ENCODE measurements at regions not wholly inside any gene's neighbourhood (a gene's known extent, or its start where the extent isn't known, plus 50 kb on each side); places are given as distances from the start of the nearest gene placed in this dataset.

GRCh38 chr4:188275686-188276085 lies 136.4 kb downstream of the TRIML1 start:
- no peak for DNase-seq (ENCODE audit: low read depth)
- no peak overlapping the region for H3K4me3 ChIP-seq (ENCODE audit: control insufficient read depth, low read depth, low read length)
- TF ChIP-seq CTCF (conservative IDR thresholded peaks at IDR 0.05; ENCODE audit: control insufficient read depth, insufficient read depth, low read depth, low read length), result no peak

GRCh38 chr4:188279184-188279583 lies 139.9 kb downstream of the TRIML1 start:
- DNase-seq (ENCODE audit: low read depth), result no peak
- no peak for TF ChIP-seq CTCF (conservative IDR thresholded peaks at IDR 0.05; ENCODE audit: control insufficient read depth, insufficient read depth, low read depth, low read length)
- no peak overlapping the region for H3K4me3 ChIP-seq (ENCODE audit: control insufficient read depth, low read depth, low read length)

- DNase-seq (ENCODE audit: low read depth), result no peak
- no peak for TF ChIP-seq CTCF (conservative IDR thresholded peaks at IDR 0.05; ENCODE audit: control insufficient read depth, insufficient read depth, low read depth, low read length)
- H3K4me3 ChIP-seq (ENCODE audit: control insufficient read depth, low read depth, low read length), result no peak overlapping the region
These were observed 143.4 kb downstream of the TRIML1 start for GRCh38 chr4:188282471-188283232.

GRCh38 chr4:188287169-188287894 lies 148.1 kb downstream of the TRIML1 start:
- TF ChIP-seq CTCF (conservative IDR thresholded peaks at IDR 0.05; ENCODE audit: control insufficient read depth, insufficient read depth, low read depth, low read length), result no peak
- H3K4me3 ChIP-seq (ENCODE audit: control insufficient read depth, low read depth, low read length), result no peak overlapping the region
- DNase-seq (ENCODE audit: low read depth), result no peak

- H3K4me3 ChIP-seq (ENCODE audit: control insufficient read depth, low read depth, low read length), result no peak overlapping the region
- no peak for DNase-seq (ENCODE audit: low read depth)
- no peak for TF ChIP-seq CTCF (conservative IDR thresholded peaks at IDR 0.05; ENCODE audit: control insufficient read depth, insufficient read depth, low read depth, low read length)
These were observed 150.4 kb downstream of the TRIML1 start for GRCh38 chr4:188289531-188290125.

GRCh38 chr4:188295899-188296298 lies 156.7 kb downstream of the TRIML1 start:
- H3K4me3 ChIP-seq (ENCODE audit: control insufficient read depth, low read depth, low read length), result no peak overlapping the region
- TF ChIP-seq CTCF (conservative IDR thresholded peaks at IDR 0.05; ENCODE audit: control insufficient read depth, insufficient read depth, low read depth, low read length), result no peak
- DNase-seq (ENCODE audit: low read depth), result peak; percentile 89
